ENCODE measurements at regions not wholly inside any gene's neighbourhood (a gene's known extent, or its start where the extent isn't known, plus 50 kb on each side); places are given as distances from the start of the nearest gene placed in this dataset.

DNA sequence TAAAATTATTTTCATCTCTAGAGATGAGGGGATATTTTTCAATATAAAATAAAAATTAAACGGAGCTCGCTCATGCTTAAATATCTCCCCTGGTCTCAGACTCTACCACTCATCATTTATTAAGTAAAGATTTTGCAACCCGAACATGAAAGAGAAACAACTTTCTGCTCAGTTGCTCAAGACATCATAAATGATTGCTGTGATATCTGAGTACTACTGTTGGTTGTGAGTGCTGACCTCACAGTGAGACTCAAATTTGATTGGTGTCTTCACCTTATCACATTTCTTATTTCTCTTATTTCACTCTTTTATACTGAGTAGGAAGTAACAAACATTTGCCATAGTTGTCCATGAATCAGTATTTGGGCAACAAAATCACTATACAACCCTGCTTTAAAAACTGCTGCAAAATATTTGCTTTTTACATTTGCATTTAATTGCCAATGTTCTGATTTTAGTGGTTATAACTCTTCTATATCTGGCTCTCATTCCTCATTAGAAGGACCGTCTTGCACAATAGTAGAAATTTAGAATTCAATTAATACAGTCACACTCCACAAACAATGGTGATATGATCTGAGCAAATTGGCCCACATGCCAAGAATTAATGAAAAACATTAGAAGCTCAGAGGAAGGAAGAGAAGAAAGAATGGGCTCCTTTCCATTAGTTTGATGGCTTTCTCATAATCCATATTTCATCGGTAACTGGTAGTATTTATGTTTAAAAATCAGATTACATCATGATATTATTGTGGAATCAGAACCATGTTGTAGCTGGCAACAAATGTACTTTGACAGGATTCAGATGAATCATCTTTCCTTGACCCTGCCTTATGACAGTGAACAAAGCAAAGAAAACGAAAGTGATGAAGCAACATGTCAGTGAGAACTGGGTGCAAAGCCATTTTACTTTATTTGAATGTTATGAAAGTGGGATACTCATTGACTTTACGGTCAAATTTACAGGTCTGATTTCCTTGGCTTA lies 973.6 kb upstream of the TENM4 start:
- no peak for DNase-seq (ENCODE audit: low read depth in 4 of 4, low spot score in 1 of 4)

DNA sequence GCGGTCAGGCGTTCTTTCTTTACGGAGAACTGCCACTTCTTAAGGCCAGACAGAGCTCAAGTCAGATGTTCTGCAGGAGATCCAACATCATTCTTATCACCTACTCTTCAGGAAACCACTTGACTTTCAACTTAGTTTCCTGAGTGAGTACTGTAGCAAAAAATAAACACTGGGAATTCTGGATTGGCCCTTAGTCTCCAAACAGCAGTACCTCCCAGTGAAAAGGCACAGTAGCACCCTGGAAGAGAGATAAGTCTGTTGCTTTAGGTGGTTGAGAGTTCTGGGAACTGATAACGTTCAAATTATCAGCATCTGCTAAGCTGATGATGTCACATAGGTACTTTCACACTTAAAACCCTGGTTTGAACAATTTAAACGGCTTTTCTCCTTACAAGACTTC lies 971.8 kb upstream of the TENM4 start:
- DNase-seq (ENCODE audit: low read depth in 4 of 4, low spot score in 1 of 4), result no peak

DNA sequence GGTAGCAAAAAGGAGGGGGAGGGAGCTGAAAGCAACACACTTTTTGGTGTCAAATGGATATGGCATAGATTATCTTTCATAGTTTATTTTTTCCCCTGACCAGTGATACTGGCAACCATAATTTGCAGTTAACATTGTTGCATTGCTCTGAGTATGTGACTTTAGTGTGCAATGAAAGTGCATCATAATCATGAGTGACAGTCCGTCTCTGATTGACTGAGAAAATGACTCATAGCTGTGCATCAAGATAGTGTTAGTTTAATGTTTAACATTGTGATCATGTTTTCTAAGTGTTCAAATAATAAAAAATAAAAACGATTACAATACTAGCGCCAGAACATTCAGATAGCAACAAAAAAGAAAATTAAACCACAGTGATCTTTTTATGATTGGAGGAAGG lies 952.4 kb upstream of the TENM4 start:
- DNase-seq (ENCODE audit: low read depth in 4 of 4, low spot score in 1 of 4), result no peak

DNA sequence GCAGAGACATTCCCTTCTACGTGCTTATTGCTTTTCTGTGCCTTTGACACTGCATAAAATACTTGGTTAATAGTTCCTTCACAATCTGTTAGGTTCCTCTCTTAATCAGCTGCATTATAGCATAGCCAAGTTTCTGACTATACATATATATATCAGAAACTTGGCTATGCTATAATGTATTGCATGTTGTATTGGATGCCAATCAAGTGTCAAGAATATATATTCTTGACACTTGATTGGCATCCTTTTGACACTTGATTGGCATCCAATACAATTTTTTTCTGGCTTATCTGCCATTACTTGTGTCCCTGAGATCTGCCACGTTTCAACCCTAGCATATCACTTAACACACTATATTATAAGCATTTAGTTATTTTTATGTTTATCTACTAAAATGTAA lies 949.7 kb upstream of the TENM4 start:
- DNase-seq (ENCODE audit: low read depth in 4 of 4, low spot score in 1 of 4), result no peak

DNA sequence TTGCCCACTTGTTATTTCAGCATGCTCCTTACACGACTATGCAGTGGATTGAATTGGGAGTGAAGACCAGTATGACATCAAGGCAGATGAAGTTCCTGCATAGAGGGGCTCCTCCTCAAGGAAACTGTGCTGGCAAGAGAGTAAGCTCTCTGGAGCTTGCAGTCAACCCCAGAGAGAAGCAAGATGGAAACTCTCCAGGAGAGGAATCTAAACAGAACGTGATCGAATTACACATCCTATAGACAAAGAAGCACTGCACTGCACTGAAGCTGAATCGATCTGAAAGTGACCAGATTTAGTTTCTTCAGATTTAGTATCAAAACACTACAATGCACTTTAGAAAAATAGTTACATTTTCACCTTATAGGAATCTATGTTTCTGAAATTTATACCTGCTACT lies 947.7 kb upstream of the TENM4 start:
- no peak for DNase-seq (ENCODE audit: low read depth in 4 of 4, low spot score in 1 of 4)

DNA sequence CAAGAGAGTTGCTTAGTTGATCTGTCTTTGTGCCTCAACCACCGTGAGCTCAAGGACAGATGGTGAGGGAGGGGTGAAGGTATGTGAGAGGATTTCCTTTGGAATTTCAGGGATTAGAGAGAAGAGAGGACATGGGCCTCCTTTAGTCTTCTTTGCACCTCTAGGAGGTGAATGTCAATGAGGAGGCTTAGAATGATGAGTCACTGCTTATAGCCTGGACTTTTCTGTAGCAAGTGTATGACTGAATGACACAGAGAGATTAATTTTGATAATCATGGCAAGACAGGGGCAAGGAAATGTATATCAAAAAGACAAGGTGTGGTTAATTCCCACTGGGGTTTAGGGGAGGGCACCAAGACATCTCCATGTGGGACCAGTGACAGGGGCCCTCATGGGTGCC lies 947.3 kb upstream of the TENM4 start:
- no peak for DNase-seq (ENCODE audit: low read depth in 4 of 4, low spot score in 1 of 4)

DNA sequence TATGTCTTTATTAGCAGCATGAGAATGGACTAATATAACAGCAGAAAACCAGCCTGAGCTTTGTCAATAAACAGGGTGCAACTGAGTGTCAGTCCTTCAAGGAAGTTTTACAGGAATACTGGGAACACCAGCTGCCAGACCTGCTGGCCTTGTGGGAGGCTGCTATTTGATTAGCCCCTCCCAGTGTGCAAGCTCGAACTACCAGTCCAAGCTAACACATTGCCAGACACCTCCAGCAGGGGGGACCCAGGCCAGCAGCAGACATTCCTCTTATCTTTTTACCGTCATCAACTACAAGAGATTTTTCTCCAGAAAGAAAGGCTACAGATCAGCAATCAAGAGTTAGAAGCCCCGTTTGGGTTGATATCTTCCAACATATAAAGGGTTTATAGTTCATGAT lies 942.8 kb upstream of the TENM4 start:
- DNase-seq (ENCODE audit: low read depth in 4 of 4, low spot score in 1 of 4), result no peak

DNA sequence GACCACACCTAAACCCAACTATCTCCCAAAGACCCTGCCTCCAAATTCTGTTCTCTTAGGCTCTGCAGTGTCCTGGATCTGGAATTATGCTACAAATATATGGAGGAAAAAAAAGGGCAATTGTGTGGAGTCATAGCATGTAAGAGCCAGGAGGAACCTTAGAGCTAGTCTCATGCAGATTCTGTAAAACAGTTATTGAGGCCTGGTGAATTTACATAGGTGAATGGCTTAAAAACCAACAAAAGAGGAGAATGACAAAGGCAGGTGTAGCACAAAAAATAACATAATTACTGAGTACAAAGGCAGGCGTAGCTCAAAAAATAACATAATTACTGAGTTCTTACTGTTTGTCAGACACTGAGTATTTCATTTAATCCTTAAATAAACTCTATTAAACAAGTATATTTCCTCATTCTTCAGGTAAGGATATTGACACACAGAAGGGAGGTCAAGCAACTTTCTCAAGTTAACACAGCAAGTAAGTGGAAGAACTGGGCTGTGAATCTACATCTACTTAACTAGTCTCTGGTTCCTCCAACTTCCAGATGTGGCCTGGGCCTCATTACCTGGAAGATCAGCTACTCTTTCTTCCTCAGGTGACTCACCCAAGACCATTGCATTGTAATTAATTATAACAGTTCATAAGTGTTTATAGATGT lies 938.9 kb upstream of the TENM4 start:
- no peak for DNase-seq (ENCODE audit: low read depth in 4 of 4, low spot score in 1 of 4)

DNA sequence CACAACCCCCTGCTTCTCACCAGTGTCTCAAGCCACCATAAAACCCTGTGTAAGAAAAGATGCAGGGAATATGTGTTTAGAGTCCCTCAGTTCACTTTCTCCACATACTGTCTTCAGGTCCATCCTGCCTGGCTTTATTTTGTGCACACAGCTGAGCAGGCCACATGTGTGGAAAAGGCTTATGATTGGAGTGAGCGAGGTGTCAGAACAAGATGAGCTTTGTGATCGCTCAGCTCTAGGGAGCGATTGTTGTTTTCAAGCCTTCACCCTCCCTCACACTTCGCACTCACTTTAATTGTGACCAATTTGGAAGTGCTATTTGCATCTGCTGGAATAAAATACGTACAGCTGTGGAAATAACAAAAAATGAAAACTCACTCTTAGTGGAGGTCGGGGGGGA lies 931.1 kb upstream of the TENM4 start:
- DNase-seq (ENCODE audit: low read depth in 4 of 4, low spot score in 1 of 4), result no peak

DNA sequence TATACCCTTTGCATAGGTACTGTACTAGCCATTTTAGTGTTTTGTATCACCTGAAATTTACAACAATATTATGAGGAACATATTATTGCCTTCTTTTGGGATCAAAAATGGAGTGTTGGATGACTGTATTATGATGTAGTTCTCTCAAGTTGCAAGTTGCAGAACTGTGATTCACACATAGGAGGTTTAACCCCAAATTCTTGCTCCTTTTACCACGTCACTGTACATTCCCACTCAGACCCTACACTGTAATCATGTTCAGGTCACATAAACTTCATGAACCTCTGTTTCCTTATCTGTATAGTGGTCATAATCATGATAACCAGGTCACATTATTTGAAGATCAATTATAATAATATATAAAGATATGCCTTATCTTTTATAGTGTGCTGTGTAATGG lies 925.1 kb upstream of the TENM4 start:
- no peak for DNase-seq (ENCODE audit: low read depth in 4 of 4, low spot score in 1 of 4)

DNA sequence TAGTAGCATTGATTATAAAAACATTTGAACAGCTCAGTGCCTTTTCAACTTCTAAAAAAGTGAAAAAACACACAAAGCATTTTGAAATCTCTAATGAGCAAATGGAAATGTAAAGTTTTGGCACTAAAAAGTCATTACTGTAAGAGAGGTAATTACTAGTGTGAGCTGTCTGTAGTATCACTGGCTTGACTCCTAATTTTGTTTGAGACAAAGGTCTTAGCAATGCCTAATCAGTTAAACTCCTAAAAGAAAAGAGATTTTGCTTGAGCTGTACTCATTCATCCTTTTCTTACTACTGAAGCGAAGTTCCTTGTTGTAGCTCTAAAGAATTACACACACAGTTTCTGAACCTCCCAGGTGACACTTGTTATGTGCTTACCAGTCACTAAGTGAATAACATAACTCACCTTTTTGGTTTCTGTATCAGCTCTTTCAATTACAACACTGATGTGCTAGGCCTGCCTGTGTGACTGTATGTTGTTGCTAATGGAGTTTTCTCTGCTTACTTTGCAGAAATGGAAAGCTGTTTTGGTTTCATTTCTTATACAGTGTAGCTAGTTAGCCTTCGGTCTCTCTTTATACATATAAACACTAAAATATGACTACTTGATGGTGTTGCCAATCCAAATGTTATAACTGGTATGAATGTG lies 924.4 kb upstream of the TENM4 start:
- no peak for DNase-seq (ENCODE audit: low read depth in 4 of 4, low spot score in 1 of 4)

DNA sequence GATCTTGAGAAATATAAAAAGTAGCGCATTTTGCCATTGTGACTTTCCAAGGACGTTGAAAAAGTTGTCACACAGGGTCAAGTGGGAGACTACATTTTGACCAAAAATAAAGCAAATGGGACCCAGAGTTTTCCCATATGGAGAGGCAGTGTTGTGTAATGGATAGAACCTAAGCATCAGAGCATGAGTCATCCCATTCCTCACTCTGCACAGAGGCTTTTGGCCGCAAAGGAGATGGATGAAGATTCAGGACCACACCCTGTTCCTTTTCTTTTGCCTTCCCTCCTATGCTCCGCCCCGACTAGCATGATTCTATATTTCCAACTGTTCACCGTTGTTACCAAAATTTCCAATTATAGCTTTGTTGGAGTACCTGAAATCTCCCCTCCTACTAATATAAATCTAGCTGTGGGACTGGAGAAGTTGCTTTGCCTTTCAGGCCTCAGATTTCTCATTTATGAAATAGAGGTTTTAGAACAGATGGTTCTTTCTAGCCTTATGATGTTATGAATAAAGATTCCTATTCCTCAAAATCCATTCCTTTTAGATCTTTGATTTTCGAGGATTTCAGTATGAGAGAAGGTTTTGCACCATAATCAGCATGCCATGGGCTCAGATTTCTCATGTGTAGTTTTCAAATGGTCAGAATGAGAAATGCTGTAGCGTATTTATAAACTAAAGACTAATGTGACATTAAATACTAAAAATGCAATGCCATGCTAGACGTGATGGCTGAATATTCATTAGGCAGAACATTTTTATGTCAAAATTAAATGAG lies 921.9 kb upstream of the TENM4 start:
- DNase-seq (ENCODE audit: low read depth in 4 of 4, low spot score in 1 of 4), result no peak

DNA sequence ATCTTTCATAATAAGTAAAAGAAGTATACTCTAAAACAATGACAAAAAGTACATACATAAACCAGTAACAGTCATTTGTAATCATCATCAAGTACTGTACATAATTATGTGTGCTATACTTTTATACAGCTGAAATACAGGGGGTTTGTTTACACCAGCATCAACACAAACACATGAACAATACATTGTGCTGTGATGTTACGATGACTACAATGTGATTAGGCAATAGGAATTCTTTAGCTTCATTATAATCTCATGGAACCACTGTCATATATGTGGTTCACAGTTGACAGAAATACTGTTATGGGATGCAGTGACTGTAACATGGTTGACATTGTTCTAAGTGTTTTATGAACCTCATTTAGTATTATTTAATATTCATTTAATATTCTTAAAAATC lies 914.4 kb upstream of the TENM4 start:
- DNase-seq (ENCODE audit: low read depth in 4 of 4, low spot score in 1 of 4), result no peak

DNA sequence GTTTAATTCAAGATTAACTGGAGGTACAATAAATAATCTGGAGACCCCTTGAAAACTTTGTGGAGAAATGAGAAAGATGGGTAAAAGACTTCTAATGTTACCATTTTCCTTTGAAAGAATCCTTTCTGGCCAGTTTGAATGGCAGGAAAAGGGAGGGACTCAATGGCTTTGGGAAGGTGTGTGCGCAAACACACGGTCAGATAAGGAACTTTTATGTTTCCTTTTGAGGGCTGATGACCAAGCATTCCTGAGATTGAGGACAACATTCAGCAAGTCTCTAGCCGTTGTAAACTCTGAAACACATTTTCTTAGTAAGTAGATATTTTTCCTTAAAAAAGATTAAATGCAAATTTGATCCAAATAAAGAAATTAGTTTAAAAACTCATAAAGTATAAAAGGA lies 909.7 kb upstream of the TENM4 start:
- no peak for DNase-seq (ENCODE audit: low read depth in 4 of 4, low spot score in 1 of 4)

DNA sequence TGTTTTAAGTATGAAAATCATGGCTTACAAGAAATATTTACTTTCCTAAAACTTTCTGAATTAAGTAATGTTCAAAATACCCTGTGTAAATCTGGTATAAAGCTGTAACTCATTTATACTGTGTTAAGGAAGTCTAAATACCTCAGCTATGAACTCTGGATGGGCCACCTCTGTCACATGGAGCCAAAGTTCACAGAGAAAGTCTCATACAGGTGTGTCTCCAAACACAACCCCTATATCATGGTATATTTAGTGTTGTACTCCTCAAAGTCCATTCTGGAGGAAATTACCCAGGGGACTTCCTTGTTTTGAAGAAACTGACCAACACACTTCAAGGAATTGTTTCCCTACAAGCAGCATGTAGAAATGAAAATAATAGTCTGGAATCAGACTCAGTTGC lies 909.2 kb upstream of the TENM4 start:
- no peak for DNase-seq (ENCODE audit: low read depth in 4 of 4, low spot score in 1 of 4)

DNA sequence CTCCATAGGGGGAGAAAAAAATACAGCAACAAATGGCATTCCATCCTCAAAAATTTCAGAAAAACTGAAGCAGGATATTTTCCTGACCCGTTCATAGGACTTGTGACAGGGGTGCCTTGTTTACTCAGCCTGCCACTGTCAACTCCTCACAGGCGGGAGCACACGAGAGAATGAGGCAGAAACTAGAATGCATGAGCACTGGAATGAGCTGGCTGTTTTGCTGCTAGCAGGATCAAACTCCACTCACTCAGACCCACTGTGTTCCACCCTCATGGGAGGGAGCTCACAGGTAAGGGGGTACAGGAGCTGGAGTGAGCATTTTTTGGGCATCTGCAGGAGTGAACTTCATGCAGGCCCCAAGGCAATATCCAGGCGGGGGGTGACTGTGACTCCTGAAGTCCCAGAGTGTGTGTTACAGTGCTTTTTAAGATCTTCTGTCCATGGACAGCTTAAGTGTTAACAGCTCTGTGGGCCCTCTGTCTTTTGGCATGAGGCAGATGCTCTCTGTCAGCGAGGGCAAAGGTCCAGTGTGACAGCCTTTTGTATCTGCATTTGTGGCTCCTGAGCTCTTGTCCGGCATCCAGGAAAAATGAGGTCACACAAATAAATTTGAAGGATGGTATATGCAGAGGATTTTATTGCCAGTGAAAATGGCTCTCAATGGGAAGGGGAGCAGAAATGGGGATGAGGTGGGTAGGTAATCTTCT lies 905.7 kb upstream of the TENM4 start:
- DNase-seq (ENCODE audit: low read depth in 4 of 4, low spot score in 1 of 4), result no peak

DNA sequence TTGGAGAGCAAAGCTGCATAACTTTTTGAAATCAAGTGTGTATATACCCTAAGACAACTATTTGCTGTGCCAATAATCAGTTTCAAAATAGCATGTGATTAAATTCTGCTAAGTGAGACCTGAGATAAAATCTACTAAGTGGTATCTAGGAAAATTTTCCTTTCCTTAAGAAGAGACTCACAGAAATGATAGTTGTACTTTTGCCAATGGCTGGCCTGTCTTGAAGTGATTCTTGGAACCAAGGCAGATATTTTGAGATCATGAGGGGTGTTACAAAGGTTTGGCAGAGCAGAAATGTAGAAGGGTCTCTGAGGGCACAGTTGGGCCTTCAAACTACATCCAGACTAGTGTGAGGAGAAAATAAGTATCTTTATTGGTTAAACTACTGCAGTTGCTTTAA lies 902.6 kb upstream of the TENM4 start:
- DNase-seq (ENCODE audit: low read depth in 4 of 4, low spot score in 1 of 4), result no peak

DNA sequence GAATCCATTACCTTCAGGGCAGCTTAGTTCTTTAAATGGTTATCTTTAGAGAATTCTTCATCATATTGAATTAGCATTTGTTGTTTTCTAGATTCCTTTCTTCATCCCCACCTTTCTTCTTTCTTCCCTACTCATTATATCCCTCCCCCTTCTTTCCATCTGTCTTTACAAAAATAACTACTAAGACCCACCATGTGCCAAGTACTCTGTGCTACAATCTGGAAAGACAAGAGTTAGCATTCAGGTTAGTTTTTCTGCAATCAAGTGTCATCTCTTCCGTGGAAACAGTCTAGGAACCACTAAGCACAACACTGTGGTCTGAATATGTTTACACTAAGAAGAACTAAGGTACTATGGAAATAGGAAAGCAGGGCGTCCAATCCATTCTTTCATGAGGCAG lies 897.4 kb upstream of the TENM4 start:
- no peak for DNase-seq (ENCODE audit: low read depth in 4 of 4, low spot score in 1 of 4)

DNA sequence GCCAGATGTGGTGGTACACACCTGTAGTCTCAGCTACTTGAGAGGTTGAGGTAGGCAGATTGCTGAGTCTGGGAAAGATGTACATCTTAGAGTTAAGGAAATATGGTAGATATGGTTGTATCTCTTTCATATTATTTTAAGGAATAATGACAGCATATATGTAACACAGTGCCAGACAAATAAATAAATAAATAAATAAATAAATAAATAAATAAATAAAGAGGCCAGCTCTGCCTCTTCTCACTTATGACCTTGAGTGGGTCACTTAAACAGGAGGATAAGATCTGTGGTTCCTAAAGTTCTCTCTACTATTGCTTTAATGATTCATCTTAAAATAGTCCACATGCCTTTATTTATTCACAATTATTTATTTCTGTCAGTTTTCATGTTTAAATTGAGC lies 890.9 kb upstream of the TENM4 start:
- no peak for DNase-seq (ENCODE audit: low read depth in 4 of 4, low spot score in 1 of 4)

DNA sequence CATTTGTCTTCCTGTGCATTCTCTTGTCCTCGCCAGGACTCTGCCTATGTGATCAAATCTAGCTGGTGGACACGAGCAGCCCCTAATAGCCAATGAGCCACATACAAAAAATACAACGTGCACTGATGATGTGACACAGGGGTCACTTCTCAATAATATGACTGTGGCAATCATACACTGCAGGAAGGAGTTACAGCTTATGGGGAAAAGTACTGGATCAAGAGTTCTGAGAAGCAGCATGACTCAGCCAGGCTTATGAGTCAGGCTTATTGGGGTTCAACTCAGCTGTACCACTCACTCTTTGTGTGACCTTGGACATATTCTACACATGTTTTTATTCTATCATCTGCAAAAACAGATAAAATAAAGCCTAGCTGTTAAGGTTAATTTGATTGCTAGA lies 889.4 kb upstream of the TENM4 start:
- DNase-seq (ENCODE audit: low read depth in 4 of 4, low spot score in 1 of 4), result no peak

DNA sequence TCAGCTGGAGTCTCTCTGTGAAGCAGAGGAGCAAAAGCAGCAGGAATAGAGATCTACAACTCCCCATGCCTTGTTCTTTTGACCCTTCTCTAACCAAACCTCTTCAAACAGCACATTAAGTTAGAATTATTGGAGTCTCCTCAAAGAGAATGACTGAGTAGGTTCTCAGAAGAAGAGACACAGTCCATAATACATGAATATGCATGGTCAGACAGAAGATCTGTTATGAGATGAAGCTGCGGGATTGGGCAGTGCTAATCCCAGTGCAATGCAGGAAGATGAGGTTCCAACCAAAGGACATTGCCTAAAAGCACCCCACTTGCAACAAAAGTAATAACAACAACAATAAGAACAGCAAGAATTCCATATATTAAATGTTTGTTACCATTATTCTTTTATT lies 887.9 kb upstream of the TENM4 start:
- no peak for DNase-seq (ENCODE audit: low read depth in 4 of 4, low spot score in 1 of 4)

Data from stimulated activated CD4-positive, alpha-beta T cell treated with anti-CD3 and anti-CD28 coated beads, Interleukin-1b, Interleukin-23, amount 100 ng/mL, for 24 hours (primary cell).